HG02798 (cell line): ENCODE measurements at regions not wholly inside any gene's neighbourhood (a gene's known extent, or its start where the extent isn't known, plus 50 kb on each side); places are given as distances from the start of the nearest gene placed in this dataset.
A peak's percentile ranks its signal among the peaks of the same experiment; 100 is the strongest.

Experiments used
- ATAC-seq: cut with Tn5 transposase; IDR thresholded peaks from one replicate; pipeline ENCODE4 v1.9.1; 2021; ENCODE audit warnings: mild to moderate bottlenecking; ENCODE audit not compliant: unreplicated experiment, poor library complexity

DNA sequence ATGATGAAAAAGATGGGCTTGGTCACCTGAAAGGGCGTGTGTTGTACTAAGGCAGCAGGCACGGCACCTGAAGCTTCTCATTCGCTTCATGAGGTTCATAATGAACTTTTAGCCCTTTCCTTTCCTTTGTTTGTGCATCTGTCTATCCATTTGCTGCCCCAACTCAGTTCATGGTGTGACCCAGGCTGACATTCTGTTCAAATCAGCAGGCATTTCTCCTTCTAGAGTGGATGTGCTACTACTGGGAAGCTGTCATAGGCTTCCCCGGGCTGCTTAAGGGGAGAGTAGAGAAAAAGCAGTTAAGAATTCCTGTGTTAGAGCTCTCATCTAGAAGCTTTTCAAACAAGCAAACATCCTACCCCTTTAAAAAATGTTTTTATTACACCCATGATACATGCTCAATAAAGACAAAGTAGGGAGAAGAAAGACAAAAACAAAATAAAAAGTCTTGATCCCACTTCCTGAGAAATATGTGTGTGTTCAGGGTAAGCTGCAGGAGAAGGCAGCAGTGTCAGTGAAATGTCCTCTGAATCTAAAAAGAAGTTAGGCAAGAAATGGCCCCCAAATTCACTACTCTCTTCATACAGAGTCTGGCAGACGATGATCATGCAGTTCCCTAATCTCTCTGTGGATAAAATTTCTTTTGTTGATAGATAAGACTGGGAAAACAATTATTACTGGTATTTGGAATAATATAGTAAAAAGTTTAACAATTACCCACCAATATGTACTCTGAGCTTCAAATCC, 136.9 kb upstream of the PFN2 start:
- no peak for ATAC-seq

DNA sequence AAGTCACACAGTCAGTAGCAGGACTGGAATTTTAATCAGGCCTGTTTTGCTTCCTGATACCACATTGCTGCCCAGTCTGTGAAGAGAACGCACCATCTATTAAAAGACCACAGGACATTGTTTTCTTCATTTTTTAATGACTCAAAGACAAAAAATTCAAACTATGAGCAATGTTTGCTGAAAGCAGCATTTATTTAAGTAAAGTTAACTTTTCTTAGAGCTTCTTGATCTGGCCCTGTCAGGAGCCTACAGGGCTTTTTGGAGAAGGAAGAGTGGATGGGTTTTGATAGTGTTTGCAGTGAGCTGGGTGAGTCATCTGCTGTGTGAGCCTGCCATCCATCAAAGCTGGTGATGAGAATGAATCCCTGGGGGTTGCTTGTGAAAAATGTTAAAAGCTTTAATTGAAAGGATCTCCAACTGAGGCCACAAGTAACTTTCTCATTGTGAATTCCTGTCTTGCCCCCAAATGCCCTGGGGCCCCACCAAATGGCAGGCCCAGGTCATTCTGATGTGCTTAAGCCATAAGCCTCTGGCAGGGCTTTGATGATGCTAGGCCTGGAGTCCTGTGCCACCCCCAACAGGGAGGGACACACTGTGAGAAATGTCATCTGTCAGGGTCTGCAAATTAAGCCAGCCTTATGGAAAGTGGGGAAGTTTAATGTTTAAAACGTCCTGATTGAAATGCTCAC, 136.2 kb upstream of the PFN2 start:
- no peak for ATAC-seq

DNA sequence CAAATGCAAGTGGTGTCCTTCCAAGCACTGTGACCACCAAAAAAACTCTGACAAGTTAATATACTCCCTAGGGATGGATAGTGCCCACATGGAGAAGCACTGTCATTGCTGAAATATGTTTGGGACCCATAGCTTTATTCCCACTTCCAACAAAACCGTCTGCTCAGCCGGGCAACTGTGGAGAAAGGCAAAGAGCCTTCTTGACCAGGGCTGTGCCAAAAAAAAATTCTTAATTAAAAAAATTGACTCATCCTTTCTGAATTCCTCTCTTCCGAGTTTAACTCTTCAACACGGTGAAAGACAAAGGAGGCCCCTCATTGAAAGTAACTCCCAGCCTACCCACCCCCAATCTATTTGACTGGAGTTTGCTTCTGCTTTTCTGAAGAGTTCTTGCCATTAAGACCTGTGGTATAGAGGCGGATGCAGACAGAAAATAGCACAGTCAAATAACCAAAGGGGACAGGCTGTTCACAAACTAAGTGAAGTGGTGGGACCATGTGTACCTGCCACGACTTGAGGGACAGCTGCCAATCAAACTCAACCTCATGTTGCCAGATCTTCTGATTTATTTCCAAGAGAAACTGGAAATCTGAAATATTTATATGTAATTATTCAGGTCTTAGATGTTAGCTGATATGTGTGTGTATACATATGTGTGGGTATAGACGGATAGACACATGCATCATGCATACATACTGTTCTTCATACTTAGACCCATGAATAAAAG, 135.4 kb upstream of the PFN2 start:
- no peak for ATAC-seq

GRCh38 chr3:150105025-150105424, 134.3 kb upstream of the PFN2 start:
- no peak for ATAC-seq

GRCh38 chr3:150104564-150104963, 133.9 kb upstream of the PFN2 start:
- no peak for ATAC-seq

GRCh38 chr3:150101016-150101415, 130.3 kb upstream of the PFN2 start:
- ATAC-seq, result no peak

- peak; percentile 45 for ATAC-seq
Observed at GRCh38 chr3:150098621-150099020, 127.9 kb upstream of the PFN2 start.

- ATAC-seq, result peak; percentile 57
Observed at GRCh38 chr3:150097588-150097890, 126.8 kb upstream of the PFN2 start.

DNA sequence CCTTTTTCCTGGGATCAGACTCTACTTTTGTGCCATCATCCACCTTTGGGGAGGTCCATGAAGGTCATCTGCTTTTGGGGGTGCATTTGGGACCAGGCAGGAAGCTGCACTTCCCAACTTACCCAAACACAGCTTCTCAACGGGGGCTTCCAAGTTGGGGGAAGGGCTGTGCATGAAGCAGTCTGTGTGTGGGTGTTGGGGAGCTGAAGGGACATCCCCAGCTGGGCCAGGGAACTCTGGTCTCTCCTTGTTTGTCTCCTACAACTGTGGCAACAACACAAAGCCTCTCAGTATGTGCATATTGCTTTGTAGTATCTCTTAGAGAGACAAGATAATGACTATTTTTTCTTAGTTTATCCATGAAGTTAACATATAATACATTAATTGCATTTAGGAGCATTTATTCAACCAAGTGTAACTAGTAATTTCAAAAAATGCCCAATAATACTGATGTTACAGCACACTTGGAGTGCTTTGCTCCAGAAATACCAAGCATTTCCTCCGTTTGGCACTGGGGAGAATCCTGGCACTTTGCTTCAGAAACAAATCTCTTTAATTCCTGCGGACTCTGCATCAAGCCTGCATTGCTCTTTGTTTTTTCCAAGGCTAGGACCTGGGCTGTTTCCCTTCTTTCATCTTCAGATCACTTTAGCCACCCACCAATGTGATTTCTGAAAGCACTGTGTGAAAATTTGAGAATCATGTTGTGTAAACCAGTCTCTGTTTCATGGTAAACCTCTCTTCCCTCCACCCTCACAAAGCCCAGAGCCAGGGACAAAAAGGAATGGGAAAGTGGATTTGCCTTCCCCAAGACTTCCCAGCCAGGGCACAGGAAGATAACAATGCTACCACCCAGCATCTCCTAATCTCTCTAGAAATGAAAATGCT, 126.2 kb upstream of the PFN2 start:
- no peak for ATAC-seq

DNA sequence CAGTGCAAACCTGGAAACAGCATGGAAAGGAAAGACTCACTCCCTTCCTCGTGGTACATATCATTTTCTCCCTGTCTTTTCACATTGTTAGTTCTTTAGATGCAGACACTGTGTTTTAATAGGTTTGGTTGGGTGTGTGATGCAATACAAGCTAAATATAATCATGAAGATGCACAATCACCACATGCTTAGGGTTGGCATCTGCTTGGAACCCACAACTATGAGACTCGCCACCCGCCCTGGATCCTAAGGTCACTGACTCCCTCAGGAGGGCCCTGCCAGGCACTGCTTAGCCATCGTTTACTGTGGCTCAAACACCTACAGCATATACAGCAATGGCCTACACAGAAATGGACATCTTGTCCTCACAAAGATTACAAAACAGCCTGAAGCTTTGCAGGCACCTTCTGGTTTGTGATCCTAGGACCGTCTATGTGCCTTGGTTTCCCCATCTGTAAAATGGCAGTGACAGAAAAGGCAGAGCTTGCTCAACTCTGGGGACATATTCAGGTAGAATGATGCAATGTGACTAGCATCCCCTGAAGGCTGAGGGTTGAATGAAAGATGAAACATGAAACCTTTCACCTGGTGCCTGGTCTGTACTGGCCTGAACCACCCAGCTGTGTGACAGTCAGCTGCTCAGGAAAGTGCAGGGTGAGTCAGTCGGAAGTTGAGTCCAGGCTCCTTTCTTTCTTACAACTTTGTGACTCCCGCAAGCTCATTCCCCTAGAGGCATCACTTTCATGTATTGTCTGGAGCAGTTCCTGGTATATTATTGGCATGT, 123.6 kb upstream of the PFN2 start:
- peak; percentile 59 for ATAC-seq

DNA sequence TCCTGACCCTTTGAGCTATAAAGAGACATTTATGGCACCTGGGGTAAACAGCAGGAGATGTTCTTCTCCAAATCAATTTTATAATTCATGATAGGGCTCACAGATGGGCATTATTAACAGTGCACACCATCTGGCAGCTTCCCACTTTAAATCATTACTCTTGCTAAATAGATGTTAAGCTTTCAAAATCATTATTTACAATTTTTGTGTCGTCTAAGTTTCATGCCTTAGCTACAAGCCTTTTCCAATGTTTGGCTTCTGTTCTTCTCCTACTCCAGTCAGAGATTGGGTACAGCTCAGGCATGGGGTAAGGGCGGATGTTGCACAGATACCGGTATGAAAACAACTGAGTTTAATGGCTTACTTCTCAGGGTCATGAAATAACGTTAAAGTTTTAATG, 120.9 kb upstream of the PFN2 start:
- ATAC-seq, result no peak

DNA sequence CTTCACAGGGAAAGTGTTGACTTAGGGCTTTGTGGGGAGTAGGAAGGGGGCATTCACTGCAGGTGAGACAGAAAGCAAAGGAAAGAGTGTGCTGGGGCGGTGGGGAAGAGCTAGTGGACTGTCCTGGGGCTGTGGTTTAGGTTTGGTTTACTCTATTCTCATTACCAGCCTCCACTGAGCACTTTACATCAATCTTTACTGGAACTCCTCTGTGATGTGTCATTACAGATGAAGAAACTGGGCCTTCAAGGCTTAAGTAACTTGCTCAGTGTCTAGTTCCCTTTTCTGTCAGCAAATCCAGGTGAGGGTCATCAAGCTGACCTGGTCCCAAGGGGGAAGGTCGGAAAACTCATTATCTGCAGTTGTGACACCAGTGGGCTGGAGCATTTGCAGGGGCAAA, 120.2 kb upstream of the PFN2 start:
- no peak for ATAC-seq

- ATAC-seq, result no peak
Observed at GRCh38 chr3:150090006-150090405, 119.3 kb upstream of the PFN2 start.

DNA sequence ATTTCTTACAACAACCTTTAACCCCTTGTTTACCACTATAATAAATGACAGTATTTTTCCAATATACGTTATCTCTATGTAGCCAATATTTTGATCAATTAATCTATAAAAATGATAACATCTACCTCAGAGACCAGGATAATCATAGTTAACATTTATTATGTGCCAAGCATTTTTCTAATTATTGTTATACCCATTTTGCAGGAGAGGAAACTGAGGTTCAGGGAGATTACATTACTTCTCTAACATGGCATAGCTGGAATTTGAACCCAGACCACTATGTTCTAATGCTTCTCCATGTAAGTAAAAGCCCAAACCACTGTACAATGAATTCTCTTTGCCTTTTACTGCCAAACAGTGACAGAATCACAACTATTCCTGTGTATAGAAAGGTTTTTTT, 113.4 kb upstream of the PFN2 start:
- ATAC-seq, result no peak

GRCh38 chr3:150083655-150084042, 113.0 kb upstream of the PFN2 start:
- no peak for ATAC-seq

- no peak for ATAC-seq
Observed at GRCh38 chr3:150082898-150083654, 112.4 kb upstream of the PFN2 start.

DNA sequence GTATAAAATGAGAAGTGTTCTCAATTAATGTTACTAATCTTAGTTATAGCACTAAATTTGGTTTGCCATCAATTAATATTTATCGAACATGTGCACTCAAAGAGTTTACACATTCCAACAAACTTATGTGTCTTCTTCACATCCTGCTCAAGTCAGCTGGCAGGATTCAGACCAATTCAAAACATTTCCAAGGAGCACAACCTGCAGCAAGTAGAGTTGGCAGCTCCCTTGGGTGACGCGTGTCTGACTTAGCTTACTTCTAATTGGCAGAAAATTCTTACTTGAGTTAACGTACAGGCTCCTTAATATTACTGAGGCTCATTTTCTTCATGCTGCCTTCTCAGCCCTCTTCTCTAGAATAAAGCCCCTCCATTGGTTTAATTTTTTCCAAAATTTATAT, 110.4 kb upstream of the PFN2 start:
- no peak for ATAC-seq

GRCh38 chr3:150080058-150080730, 109.5 kb upstream of the PFN2 start:
- no peak for ATAC-seq
